Superior temporal gyrus (tissue), 1 donor: ENCODE measurements at regions not wholly inside any gene's neighbourhood (a gene's known extent, or its start where the extent isn't known, plus 50 kb on each side); places are given as distances from the start of the nearest gene placed in this dataset.

Experiments
- DNase-seq: peaks from one replicate; pipeline ENCODE4 v3.0.0-alpha.2; 2016; ENCODE audit errors: extremely low spot score

GRCh38 chr18:55657572-55658331, 69.8 kb upstream of the TCF4 start:
- no peak for DNase-seq

DNA sequence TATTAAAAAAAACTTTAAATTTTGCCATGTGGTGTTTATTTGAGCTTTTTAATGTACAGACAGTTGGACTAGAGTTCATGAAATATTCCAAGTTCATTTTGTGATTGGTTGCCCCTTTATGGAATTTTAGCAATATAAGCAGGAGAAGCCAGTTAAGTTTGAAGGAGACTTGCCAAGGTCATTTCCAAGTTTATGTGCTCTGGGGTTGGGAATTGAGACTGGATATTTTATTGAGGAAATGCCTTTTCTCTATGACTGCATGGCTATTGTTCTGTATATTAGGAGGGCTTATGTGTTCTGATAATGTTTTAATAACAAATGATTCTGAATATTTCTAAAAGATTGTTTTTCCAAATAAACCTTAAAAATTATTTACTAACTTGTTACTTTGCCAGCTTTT, 67.0 kb upstream of the TCF4 start:
- no peak for DNase-seq

DNA sequence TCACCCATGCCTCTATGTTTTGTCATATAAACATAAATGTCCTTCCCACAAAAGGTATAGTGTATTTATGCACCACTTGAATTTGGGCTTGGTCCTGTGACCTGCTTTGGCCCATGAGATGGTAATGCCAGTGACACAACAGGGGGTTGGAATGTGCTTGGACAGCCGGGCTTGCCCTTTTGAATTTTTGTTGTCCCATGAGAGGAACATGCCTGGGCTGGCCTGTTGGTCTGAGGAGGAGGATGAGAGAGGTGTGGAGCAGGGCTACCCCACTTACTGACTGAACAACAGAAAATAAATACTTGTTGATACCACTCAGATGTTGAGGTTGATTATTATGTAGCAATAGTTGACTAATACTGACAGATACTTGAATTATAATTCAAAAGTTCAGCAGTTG, 63.2 kb upstream of the TCF4 start:
- DNase-seq: no peak

- DNase-seq: no peak
These were observed 62.4 kb upstream of the TCF4 start for GRCh38 chr18:55650363-55650870.

DNA sequence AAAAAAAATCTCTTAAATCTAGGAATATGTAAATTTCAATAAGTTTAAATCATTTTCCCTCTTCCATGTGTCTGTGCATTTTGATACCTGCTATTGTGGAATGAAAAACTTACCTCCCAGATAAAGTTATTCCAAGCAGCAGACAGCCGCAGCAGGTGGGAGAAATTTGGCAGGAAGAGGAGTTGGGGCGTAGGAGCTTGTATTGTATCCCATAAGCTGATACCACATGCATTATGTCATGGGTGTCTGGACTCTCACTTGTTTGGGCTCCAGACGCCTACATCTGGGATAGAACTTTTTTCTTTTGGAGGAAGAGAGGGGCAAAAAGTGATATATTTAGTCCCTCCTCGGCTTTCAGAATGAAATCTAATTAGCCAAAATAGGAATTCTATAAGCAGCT, 59.3 kb upstream of the TCF4 start:
- DNase-seq: no peak

GRCh38 chr18:55642191-55642590, 54.2 kb upstream of the TCF4 start:
- DNase-seq: no peak

DNA sequence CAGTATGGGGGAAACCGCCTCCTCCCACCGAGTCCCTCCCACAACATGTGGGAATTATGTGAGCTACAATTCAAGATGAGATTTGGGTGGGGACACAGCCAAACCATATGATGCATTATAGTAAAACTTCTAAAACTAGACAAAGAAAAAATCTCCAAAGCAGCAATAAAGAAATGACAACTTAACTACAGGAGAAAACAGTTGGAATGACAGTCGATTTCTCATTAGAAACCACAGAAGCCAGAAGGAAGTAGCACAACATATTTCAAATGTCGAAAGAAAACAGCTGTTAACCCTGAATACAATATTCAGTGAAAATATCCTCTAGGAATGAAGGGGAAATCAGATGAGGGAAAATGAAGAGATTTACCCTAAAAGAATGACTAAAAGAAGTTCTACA, 53.5 kb upstream of the TCF4 start:
- DNase-seq: no peak
